Fibroblast of upper back skin (primary cell): ENCODE measurements at regions not wholly inside any gene's neighbourhood (a gene's known extent, or its start where the extent isn't known, plus 50 kb on each side); places are given as distances from the start of the nearest gene placed in this dataset.

Source experiments
- DNase-seq: peaks from one replicate; pipeline ENCODE4 v3.0.0-alpha.2; 2013

DNA sequence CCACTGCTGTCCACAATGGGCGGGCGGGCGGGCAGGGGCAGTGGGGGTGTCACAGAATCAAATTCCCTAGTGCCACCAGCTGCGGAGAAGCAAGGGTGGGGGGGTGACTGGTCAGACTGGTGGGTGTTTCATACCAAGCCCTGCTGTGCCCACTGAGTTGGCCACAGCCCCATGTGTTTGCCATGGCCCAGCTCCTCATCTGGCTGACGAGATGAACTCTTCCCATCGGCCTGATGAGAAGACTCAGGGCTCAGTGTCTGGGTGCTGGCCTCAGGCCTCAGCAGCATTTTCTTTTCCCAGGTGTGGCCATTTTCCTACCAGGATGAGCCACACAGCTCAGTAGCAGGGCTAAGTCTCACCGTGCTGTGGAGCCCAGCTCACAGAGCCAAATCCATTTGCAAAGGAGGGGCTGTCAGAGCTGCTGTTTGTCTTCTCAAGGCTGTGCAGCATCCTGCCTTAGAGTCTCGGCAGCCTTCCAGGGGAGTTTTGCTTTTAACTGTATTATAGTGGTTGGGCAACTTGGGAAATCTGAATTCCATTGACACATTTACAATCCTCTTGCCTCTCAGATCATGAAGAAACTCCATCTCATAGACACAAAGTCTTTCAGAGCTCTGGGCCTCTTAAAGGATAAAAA lies 176.8 kb downstream of the ABHD5 start:
- peak; percentile 93 for DNase-seq

- DNase-seq = no peak
These were observed 178.8 kb downstream of the ABHD5 start for GRCh38 chr3:43869491-43869890.

GRCh38 chr3:43870120-43870519 lies 179.4 kb downstream of the ABHD5 start:
- DNase-seq = peak; percentile 72

GRCh38 chr3:43870844-43871626 lies 180.3 kb downstream of the ABHD5 start:
- peak; percentile 17 for DNase-seq

DNA sequence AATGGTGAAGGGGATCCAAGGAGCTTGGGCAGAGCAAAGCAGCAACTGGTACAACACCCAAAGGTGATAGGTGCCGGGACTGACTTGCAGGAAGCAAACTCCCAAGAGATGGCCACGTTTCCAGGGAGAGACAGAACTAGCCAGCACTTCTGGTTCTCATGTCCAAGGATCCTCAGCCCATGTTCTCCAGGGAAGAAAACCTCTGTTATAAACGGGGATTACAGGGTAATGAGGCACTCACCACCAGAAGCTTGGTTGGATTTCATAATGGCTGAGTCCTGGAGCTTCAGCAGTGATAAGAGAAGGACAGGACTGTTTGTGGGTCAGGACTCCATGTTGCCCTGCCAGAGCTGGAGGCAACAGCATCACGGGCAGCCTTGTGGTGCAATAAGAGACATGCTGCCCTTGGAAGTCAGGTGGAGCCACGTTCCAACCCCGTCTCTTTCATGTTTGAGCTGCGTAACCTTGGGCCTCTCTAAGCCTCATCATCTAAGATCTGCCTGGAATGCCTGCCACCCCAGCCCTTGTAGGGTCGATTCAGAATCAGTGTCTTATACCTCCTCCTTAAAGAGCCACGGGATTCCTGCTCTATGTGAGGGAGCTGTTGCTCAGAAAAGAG lies 181.0 kb downstream of the ABHD5 start:
- DNase-seq = no peak

GRCh38 chr3:43872301-43872700 lies 181.6 kb downstream of the ABHD5 start:
- DNase-seq = peak; percentile 92

DNA sequence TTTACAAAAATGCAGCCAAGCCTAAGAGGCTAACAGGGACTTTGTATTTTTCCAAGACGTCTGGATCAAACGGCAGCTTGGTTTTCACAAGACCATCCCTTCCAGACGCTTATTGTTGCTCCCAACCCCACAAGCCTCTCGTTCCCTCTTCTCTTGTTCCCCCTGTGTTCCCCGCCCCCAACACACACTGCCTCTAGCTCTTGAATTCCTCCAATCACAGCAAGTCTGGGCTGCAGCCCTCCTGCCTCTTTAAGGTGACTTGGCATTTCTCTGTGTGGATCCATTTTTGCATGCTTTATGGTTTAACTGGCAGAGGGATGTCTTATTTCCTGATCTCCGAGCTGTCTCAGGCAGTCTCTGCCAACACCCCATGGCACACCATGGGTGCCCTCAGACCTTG lies 182.2 kb downstream of the ABHD5 start:
- peak; percentile 67 for DNase-seq

- no peak for DNase-seq
These were observed 183.0 kb downstream of the ABHD5 start for GRCh38 chr3:43873723-43874122.

- no peak for DNase-seq
These were observed 183.6 kb downstream of the ABHD5 start for GRCh38 chr3:43874290-43874689.

- DNase-seq = no peak
These were observed 184.0 kb downstream of the ABHD5 start for GRCh38 chr3:43874731-43875130.

GRCh38 chr3:43876648-43877047 lies 185.9 kb downstream of the ABHD5 start:
- no peak for DNase-seq

DNA sequence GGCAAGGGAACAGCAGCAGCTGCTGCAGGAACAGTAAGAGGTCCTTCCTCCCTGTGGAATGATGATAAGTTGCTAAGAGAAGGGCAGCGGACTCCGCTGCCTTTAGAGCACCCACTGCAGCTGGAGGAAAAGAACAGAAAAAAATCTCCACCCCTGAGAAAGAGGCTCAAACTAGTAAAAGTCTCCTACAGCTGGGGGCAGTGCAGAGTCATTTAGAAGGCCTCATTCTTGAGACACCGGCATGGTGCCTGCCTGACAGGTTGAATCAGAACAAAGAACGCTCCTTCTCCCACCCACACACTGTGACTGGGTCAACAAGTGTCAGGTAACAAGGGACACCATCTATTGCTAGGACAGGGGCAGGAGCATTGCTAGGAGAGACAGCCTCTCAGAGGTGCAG lies 188.4 kb downstream of the ABHD5 start:
- no peak for DNase-seq

DNA sequence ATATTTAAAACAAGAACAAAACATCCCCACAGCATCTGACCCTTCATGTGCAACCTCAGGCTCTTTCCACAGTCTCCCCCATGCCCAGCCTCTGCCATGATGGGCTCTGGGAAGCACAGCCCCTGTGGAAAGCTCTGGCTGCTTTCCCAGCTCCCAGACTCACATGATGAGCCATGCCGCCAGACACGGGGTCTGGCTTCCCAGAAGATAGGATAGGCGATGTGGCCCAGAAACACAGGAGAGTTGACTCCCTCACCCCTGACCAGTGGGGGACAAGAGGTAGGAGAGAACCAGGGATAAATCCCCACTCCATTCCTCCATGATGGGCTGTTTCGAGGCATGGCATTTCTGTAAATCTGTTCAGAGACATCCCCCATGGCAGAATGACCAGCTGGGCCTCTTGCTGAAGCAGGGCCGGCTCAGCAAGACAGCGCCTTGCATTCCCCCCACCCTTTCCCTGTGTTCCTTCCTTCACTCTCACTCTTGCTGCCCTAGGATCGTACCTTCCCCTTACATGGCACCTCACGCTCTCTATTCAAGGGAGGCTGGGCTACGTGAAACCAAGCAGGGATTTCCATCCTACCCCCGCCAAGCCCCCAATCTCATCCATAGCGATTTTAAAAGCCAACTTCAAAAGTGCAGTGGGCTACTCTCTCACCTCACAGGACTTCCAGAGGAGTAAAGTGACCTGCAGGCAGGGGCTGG lies 192.4 kb downstream of the ABHD5 start:
- DNase-seq = no peak

DNA sequence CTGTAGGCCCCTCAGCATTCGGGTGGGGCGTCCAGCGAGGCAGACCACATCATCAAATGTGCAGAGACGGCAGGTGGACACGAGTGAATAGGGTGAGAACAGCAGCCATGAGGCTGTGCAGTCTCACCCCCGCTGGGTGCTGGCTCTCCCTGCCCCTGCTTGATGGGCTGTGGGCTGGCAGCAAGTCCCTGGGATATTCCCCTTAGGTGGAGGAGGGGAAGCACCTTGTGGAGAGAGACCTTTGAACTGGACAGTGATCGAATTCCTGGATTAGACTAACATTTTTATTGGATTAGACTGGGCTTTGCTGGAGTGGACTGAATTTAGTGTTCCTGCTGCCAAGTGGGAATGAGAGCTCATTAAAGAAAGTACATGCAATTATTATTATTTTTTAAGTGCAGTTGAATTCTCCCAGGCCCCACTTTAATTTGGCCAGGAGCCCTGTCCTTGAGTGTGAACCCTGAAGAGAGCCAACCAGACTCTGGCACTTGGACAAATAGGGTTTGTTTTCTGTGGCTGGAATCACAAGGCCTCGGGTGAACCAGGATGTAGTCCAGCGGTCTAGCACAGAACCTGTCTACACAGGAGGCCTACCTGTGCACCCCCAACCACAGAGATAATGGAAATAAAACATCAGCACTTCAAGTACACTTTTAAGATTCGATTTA lies 193.1 kb downstream of the ABHD5 start:
- no peak for DNase-seq

DNA sequence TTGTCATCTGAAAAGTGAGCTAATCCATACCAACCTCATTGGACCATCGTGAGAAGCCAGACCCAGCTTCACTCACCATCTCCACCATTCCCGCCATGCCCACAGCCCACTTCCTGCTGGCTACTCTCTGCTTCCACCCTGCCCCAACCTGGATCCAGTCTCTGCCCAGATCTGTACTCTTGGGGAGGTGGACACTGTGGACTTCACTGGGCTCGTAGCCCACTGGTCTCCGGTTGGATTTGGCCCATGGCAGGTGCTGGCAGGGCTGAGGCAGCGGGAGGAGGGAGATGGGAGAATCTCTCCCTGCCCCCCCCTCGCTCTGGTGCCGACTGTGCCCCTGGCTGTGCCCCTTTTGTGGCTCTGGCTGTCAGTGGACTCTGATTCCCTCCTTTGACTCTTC lies 193.8 kb downstream of the ABHD5 start:
- DNase-seq = no peak

GRCh38 chr3:43885908-43886618 lies 195.3 kb downstream of the ABHD5 start:
- no peak for DNase-seq

GRCh38 chr3:43892061-43892460 lies 201.3 kb downstream of the ABHD5 start:
- no peak for DNase-seq

- DNase-seq = no peak
These were observed 201.8 kb downstream of the ABHD5 start for GRCh38 chr3:43892526-43892925.

GRCh38 chr3:43893727-43894126 lies 203.0 kb downstream of the ABHD5 start:
- DNase-seq = peak; percentile 11

- peak; percentile 69 for DNase-seq
These were observed 203.7 kb downstream of the ABHD5 start for GRCh38 chr3:43894176-43895049.

DNA sequence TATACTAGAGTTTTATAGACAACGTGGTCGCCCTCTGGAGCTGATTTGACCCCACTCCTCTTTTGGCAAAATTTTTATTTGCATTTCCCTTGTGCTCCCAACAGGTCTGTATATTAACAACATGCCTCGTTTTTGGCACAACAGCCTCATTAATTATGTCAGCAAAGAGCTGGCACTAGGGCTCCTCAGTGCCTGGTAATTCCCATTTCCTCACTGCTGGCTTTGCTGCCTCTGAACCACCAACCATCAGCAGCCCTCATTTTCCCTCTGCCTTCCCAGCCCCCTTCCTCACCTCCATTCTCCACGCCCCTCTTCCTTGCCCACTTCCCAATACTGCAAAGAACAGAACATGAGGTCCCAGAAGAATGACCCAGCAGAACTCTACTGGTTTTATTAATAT lies 204.8 kb downstream of the ABHD5 start:
- no peak for DNase-seq
